ENCODE measurements at regions not wholly inside any gene's neighbourhood (a gene's known extent, or its start where the extent isn't known, plus 50 kb on each side); places are given as distances from the start of the nearest gene placed in this dataset.

DNA sequence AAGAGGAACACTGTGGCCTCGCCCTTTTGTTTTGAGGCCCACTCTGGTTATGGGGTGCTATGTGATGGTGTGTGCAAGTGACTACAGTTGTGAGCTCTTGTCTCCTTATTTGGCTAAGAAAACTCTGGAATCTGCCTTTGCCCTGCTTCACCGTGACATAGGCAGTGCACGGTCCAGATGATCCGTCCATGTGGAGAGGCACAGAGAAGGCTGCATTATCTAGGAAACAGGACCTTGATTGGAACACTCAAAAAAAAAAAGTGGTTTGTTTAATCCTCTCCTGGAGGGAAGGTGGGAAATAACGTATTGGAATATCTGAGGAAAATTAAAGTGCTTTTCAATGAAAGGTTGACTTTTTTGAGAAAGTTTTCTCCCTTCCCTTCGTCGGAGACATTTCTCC, 233.3 kb downstream of the CHD9NB start:
- ATAC-seq = no peak
- Histone ChIP-seq H3K4me3 (no peak overlapping the region), H3K4me2 (no peak overlapping the region), H3K27me3 (ENCODE audit: insufficient read depth) (no peaks in the 10 kb centered on the region), H3K79me2 (replicated peaks; ENCODE audit: insufficient read depth) (no peaks in the 10 kb centered on the region), H4K20me1 (replicated peaks; ENCODE audit: insufficient read depth) (no peaks in the 10 kb centered on the region), H2AFZ (no peak overlapping the region), H3F3A (replicated peaks; ENCODE audit: low read depth) (no peaks in the 10 kb centered on the region), H3K36me3 (ENCODE audit: insufficient read depth) (no peaks in the 10 kb centered on the region), H3K4me1 (ENCODE audit: insufficient read depth) (no peaks in the 10 kb centered on the region), H3K9me2 (ENCODE audit: insufficient read depth) (peaks cover 9% of the 10 kb centered on the region; the same call in 1 of the 2 replicates), H3K27ac (ENCODE audit: low read depth) (no peak overlapping the region)
- Mint-ChIP-seq H3K27ac (no peak overlapping the region), H3K27me3 (ENCODE audit: insufficient read depth, low read depth, poor library complexity) (no peaks in the 10 kb centered on the region), H3K4me3 (no peak overlapping the region), H3K4me1 (no peaks in the 10 kb centered on the region), H3K9me3 (no peaks in the 10 kb centered on the region; the same call in 2 of the 3 replicates), H3K36me3 (ENCODE audit: low read depth) (no peaks in the 10 kb centered on the region)
- no peak for TF ChIP-seq EZH2phosphoT487 (IDR thresholded peaks at IDR 0.05; ENCODE audit: unreplicated experiment)
- TF ChIP-seq CREB1 (CRISPR knock-in tag; IDR thresholded peaks at IDR 0.05; ENCODE audit: low read depth) = no peak
- TF ChIP-seq, protein P1, sequence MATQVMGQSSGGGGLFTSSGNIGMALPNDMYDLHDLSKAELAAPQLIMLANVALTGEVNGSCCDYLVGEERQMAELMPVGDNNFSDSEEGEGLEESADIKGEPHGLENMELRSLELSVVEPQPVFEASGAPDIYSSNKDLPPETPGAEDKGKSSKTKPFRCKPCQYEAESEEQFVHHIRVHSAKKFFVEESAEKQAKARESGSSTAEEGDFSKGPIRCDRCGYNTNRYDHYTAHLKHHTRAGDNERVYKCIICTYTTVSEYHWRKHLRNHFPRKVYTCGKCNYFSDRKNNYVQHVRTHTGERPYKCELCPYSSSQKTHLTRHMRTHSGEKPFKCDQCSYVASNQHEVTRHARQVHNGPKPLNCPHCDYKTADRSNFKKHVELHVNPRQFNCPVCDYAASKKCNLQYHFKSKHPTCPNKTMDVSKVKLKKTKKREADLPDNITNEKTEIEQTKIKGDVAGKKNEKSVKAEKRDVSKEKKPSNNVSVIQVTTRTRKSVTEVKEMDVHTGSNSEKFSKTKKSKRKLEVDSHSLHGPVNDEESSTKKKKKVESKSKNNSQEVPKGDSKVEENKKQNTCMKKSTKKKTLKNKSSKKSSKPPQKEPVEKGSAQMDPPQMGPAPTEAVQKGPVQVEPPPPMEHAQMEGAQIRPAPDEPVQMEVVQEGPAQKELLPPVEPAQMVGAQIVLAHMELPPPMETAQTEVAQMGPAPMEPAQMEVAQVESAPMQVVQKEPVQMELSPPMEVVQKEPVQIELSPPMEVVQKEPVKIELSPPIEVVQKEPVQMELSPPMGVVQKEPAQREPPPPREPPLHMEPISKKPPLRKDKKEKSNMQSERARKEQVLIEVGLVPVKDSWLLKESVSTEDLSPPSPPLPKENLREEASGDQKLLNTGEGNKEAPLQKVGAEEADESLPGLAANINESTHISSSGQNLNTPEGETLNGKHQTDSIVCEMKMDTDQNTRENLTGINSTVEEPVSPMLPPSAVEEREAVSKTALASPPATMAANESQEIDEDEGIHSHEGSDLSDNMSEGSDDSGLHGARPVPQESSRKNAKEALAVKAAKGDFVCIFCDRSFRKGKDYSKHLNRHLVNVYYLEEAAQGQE (IDR thresholded peaks at IDR 0.05; ENCODE audit: unreplicated experiment) = no peak
- no peak for TF ChIP-seq ZNF114 (CRISPR knock-in tag; IDR thresholded peaks at IDR 0.05)
- no peak for TF ChIP-seq POLR2AphosphoS5 (IDR thresholded peaks at IDR 0.05; ENCODE audit: low read depth)
- TF ChIP-seq STAT1 (IDR thresholded peaks at IDR 0.05; ENCODE audit: unreplicated experiment) = no peak
- TF ChIP-seq, protein P2, sequence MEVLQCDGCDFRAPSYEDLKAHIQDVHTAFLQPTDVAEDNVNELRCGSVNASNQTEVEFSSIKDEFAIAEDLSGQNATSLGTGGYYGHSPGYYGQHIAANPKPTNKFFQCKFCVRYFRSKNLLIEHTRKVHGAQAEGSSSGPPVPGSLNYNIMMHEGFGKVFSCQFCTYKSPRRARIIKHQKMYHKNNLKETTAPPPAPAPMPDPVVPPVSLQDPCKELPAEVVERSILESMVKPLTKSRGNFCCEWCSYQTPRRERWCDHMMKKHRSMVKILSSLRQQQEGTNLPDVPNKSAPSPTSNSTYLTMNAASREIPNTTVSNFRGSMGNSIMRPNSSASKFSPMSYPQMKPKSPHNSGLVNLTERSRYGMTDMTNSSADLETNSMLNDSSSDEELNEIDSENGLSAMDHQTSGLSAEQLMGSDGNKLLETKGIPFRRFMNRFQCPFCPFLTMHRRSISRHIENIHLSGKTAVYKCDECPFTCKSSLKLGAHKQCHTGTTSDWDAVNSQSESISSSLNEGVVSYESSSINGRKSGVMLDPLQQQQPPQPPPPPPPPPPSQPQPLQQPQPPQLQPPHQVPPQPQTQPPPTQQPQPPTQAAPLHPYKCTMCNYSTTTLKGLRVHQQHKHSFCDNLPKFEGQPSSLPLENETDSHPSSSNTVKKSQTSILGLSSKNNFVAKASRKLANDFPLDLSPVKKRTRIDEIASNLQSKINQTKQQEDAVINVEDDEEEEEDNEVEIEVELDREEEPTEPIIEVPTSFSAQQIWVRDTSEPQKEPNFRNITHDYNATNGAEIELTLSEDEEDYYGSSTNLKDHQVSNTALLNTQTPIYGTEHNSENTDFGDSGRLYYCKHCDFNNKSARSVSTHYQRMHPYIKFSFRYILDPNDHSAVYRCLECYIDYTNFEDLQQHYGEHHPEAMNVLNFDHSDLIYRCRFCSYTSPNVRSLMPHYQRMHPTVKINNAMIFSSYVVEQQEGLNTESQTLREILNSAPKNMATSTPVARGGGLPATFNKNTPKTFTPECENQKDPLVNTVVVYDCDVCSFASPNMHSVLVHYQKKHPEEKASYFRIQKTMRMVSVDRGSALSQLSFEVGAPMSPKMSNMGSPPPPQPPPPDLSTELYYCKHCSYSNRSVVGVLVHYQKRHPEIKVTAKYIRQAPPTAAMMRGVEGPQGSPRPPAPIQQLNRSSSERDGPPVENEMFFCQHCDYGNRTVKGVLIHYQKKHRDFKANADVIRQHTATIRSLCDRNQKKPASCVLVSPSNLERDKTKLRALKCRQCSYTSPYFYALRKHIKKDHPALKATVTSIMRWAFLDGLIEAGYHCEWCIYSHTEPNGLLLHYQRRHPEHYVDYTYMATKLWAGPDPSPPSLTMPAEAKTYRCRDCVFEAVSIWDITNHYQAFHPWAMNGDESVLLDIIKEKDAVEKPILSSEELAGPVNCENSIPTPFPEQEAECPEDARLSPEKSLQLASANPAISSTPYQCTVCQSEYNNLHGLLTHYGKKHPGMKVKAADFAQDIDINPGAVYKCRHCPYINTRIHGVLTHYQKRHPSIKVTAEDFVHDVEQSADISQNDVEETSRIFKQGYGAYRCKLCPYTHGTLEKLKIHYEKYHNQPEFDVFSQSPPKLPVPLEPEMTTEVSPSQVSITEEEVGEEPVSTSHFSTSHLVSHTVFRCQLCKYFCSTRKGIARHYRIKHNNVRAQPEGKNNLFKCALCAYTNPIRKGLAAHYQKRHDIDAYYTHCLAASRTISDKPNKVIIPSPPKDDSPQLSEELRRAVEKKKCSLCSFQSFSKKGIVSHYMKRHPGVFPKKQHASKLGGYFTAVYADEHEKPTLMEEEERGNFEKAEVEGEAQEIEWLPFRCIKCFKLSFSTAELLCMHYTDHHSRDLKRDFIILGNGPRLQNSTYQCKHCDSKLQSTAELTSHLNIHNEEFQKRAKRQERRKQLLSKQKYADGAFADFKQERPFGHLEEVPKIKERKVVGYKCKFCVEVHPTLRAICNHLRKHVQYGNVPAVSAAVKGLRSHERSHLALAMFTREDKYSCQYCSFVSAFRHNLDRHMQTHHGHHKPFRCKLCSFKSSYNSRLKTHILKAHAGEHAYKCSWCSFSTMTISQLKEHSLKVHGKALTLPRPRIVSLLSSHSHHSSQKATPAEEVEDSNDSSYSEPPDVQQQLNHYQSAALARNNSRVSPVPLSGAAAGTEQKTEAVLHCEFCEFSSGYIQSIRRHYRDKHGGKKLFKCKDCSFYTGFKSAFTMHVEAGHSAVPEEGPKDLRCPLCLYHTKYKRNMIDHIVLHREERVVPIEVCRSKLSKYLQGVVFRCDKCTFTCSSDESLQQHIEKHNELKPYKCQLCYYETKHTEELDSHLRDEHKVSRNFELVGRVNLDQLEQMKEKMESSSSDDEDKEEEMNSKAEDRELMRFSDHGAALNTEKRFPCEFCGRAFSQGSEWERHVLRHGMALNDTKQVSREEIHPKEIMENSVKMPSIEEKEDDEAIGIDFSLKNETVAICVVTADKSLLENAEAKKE (CRISPR knock-in tag; IDR thresholded peaks at IDR 0.05) = no peak
- no peak for TF ChIP-seq EZH2 (IDR thresholded peaks at IDR 0.05; ENCODE audit: low read depth, unreplicated experiment)
- TF ChIP-seq ZNF331 (CRISPR knock-in tag; IDR thresholded peaks at IDR 0.05; ENCODE audit: low read depth) = no peak
- TF ChIP-seq, protein P3, sequence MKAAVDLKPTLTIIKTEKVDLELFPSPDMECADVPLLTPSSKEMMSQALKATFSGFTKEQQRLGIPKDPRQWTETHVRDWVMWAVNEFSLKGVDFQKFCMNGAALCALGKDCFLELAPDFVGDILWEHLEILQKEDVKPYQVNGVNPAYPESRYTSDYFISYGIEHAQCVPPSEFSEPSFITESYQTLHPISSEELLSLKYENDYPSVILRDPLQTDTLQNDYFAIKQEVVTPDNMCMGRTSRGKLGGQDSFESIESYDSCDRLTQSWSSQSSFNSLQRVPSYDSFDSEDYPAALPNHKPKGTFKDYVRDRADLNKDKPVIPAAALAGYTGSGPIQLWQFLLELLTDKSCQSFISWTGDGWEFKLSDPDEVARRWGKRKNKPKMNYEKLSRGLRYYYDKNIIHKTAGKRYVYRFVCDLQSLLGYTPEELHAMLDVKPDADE (IDR thresholded peaks at IDR 0.05) = no peak
- no peak for TF ChIP-seq NANOG (IDR thresholded peaks at IDR 0.05; ENCODE audit: borderline replicate concordance)
- TF ChIP-seq JUNB (IDR thresholded peaks at IDR 0.05; ENCODE audit: unreplicated experiment) = no peak
- TF ChIP-seq, protein P4, sequence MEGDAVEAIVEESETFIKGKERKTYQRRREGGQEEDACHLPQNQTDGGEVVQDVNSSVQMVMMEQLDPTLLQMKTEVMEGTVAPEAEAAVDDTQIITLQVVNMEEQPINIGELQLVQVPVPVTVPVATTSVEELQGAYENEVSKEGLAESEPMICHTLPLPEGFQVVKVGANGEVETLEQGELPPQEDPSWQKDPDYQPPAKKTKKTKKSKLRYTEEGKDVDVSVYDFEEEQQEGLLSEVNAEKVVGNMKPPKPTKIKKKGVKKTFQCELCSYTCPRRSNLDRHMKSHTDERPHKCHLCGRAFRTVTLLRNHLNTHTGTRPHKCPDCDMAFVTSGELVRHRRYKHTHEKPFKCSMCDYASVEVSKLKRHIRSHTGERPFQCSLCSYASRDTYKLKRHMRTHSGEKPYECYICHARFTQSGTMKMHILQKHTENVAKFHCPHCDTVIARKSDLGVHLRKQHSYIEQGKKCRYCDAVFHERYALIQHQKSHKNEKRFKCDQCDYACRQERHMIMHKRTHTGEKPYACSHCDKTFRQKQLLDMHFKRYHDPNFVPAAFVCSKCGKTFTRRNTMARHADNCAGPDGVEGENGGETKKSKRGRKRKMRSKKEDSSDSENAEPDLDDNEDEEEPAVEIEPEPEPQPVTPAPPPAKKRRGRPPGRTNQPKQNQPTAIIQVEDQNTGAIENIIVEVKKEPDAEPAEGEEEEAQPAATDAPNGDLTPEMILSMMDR (conservative IDR thresholded peaks at IDR 0.05; ENCODE audit: low read depth in 2 of 2) = no peak
- no peak for DNase-seq (ENCODE audit: low spot score)

Data from GM23338 (cell line).